GM12872 (cell line): ENCODE measurements at regions not wholly inside any gene's neighbourhood (a gene's known extent, or its start where the extent isn't known, plus 50 kb on each side); places are given as distances from the start of the nearest gene placed in this dataset.

Source experiments
- TF ChIP-seq, protein P1 (sequence below): IDR thresholded peaks from 3 replicates; pipeline ENCODE4 v1.5.1; 2011; ENCODE audit warnings: low read depth, mild to moderate bottlenecking, low read length, moderate library complexity; ENCODE audit not compliant: insufficient read depth

DNA sequence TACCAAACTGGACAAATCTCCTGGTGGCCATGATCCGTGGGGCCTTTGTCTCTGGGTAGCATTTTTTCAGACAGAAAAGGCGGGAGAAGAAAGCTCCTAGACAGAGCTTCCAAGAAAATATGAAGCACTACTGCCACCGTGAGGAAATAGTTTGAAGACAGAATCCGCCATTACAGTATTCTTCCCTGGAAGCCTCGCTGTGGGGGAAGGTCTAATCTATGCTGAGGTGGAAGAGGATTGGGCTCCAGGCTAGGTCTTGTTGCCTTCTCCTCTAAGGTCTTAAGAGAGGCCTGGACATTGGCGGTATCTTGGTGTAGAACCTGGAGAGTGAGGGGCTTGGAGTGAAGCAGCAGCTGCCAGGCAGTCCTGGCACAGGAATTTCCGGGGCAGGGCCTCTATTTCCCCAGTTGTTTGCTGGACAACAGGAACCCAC is 218.9 kb downstream of the OR13H1 start:
- TF ChIP-seq, protein P1, sequence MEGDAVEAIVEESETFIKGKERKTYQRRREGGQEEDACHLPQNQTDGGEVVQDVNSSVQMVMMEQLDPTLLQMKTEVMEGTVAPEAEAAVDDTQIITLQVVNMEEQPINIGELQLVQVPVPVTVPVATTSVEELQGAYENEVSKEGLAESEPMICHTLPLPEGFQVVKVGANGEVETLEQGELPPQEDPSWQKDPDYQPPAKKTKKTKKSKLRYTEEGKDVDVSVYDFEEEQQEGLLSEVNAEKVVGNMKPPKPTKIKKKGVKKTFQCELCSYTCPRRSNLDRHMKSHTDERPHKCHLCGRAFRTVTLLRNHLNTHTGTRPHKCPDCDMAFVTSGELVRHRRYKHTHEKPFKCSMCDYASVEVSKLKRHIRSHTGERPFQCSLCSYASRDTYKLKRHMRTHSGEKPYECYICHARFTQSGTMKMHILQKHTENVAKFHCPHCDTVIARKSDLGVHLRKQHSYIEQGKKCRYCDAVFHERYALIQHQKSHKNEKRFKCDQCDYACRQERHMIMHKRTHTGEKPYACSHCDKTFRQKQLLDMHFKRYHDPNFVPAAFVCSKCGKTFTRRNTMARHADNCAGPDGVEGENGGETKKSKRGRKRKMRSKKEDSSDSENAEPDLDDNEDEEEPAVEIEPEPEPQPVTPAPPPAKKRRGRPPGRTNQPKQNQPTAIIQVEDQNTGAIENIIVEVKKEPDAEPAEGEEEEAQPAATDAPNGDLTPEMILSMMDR, result no peak

DNA sequence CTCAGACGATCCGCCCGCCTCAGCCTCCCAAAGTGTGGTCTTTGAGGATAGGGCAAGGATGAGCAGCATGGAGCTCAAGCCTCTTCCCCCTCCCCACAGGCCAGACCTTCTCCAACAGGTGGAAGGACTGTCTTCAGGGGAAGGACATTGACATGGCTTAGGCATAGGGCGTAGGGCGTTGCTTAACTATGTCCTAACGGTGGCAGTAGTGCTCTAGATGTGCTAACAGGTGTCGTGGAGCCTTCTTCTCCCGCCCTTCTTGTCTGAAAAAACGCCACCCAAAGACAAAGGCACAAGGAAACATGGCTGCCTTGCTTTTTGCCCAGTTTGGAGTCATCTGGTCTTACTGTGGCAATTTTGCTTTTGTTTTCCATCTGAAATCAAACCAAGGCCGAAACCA is 219.8 kb downstream of the OR13H1 start:
- TF ChIP-seq, protein P1, result no peak

DNA sequence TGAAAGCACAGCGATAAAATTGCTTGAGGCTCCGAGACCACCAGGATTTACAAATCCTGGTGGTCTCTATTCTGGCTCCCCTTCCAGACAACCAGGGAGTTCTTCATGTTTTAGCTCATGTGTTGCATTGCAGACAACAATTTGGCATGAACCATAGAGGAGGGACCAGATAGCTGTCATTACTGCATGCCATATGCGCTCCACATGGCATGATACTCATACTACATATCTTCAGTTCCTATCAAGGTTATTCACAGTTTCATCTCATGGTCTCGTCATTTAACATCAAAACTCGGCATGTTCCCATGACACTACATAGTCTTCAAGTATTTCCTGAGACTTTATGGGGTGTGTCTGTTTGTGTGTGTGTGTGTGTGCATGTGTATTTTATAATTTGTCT is 220.3 kb downstream of the OR13H1 start:
- TF ChIP-seq, protein P1, result no peak

DNA sequence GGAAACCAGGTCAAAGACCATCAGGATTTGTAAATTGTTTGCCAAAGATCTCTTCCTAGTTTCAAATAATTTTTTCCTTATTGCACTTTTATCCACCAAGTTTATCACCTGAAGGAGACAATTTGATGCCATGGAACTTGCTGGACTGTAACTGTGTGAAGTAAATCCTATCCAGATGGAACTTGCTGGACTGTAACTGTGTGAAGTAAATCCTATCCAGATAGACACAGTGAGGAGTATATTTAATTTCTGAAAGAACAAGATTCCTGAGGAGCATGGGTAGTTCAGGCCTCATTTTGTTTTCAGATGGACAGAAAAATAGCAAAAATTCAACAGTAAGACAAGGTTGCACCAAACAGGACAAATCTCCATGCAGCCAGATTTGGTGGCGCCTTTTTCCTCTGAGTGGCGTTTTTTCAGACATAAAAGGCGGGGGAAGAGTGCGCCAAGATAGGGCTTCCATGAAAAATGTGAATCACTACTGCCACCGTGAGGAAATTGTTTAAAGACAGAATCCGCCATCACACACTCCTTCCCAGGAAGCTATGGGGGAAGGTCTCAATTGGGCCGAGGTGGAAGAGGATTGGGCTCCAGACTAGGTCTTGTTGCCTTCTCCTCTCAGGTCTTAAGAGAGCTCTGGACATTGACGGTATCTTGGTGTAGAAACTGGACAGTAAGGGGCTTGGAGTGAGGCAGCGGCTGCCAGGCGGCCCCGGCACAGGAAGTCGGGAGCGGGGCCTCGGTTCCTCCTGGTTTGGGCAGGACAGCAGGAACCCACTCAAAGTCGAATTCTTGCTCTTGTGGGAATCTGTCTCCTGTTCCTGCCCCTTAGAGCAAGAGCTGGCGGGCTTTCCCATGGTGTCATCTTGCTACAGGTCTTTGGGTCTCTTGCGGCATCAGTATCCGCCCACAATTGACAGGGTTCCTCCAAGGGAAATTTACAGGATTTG is 234.7 kb downstream of the OR13H1 start:
- TF ChIP-seq, protein P1, result no peak

DNA sequence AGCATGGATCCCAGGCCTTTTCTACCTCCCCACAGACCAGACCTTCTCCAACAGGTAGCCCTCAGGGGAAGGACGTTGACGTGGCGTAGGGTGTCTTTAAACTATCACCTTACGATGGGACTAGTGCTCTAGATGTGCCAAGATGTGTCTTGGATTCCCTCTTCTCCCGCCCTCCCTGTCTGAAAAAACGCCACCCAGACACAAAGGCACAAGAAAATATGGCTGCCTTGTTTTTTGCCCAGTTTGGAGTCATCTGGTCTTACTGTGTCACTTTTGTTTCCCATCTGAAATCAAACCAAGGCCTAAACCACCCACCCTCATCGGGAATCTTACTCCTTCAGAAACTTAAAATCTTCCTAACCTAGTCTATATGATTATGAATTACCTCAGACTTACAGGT is 235.4 kb downstream of the OR13H1 start:
- TF ChIP-seq, protein P1, result no peak

DNA sequence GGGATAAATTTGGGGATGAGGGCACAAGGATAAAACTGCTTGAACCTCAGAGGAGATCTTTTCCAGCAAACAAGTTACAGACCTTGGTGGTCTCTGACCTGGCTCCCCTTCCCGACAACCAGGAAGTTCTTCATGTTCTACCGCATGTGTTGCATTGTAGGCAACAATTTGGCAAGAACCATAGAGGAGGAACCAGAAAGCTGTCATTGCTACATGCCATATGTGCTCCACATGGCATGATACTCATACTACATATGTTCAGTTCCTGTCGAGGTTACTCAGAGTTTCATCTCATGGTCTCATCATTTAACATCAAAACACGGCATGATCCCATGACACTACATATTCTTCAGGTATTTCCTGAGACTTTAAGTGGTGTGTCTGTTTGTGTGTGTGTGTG is 235.9 kb downstream of the OR13H1 start:
- TF ChIP-seq, protein P1, result no peak

DNA sequence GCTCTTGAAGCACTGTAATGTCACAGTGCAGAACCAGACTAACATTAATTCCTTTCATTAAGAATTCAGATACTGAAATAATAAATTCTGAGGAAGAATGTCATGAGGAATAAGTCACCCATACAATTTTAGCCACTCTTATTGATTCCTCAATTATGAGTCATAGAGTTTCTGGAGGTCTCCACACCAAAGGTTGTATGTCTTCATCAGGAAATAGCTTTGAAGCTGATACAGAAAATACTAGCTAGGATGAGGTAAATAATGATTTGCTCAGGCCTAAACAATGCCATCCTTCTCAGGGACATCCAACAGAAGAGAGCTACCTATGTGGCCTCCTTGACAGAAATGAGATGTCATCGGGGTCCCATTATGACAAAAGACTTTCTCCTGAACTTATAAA is 238.8 kb downstream of the OR13H1 start:
- TF ChIP-seq, protein P1, result no peak
